ENCODE measurements at regions not wholly inside any gene's neighbourhood (a gene's known extent, or its start where the extent isn't known, plus 50 kb on each side); places are given as distances from the start of the nearest gene placed in this dataset.

DNA sequence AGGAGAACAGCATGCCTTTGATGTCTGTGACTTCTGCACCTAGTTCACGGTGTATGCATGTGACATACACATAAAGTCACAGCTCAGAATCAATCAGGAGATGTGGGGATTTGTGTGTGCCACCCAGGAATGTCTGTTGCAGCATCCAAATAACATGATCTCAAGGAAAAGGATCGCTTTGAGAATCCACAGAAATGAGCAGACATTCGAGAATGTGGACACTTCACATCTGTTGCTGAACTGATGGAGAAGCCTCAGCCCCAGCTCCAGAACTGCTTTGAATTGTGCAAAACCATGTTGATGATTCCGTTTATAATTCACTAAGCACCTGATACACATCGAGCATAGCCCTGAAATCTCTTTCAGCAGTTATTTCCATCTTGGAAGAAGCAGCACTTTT, 208.6 kb downstream of the CMPK2 start:
- H3K27ac Mint-ChIP-seq (ENCODE audit: unreplicated experiment), result no peak overlapping the region
- H3K36me3 Mint-ChIP-seq (ENCODE audit: low read depth, unreplicated experiment), result no peaks in the 10 kb centered on the region
- no peaks in the 10 kb centered on the region for H3K79me2 ChIP-seq (ENCODE audit: insufficient read depth, low read length)
- no peaks in the 10 kb centered on the region for H3K4me1 Mint-ChIP-seq (ENCODE audit: low read depth, unreplicated experiment)
- H3K36me3 ChIP-seq (ENCODE audit: insufficient read depth, low read length), result no peaks in the 10 kb centered on the region
- TF ChIP-seq CTCF (IDR thresholded peaks at IDR 0.05; ENCODE audit: insufficient read depth, low read depth, low read length) (no peak), EZH2 (IDR thresholded peaks at IDR 0.05; ENCODE audit: insufficient read depth, low read length) (no peak)
- H3K4me1 ChIP-seq (ENCODE audit: insufficient read depth, low read length), result no peaks in the 10 kb centered on the region
- H3K4me2 ChIP-seq (ENCODE audit: low read length), result no peak overlapping the region
- no peak overlapping the region for H3K27ac ChIP-seq (ENCODE audit: low read depth, low read length)
- H3K27me3 ChIP-seq (ENCODE audit: insufficient read depth, low read length), result no peaks in the 10 kb centered on the region
- H3K4me3 Mint-ChIP-seq (ENCODE audit: unreplicated experiment), result no peak overlapping the region
- DNase-seq (ENCODE audit: low read depth) (no peak), FAIRE-seq (no peak)
- no peaks in the 10 kb centered on the region for H3K9me3 Mint-ChIP-seq (ENCODE audit: unreplicated experiment)
- H2AFZ ChIP-seq (ENCODE audit: low read depth, low read length), result no peak overlapping the region
- H4K20me1 ChIP-seq (ENCODE audit: insufficient read depth, low read length), result no peaks in the 10 kb centered on the region
- no peaks in the 10 kb centered on the region for H3K9me3 ChIP-seq (ENCODE audit: insufficient read depth, low read depth, low read length)
- H3K4me3 ChIP-seq (ENCODE audit: insufficient read depth, low read depth, low read length), result no peak overlapping the region
- no peak overlapping the region for H3K9ac ChIP-seq (ENCODE audit: low read length)
- H3K27me3 Mint-ChIP-seq (ENCODE audit: low read depth, unreplicated experiment), result no peaks in the 10 kb centered on the region

- FAIRE-seq, result no peak
- Histone ChIP-seq H3K79me2 (ENCODE audit: insufficient read depth, low read length) (no peaks in the 10 kb centered on the region), H3K9me3 (ENCODE audit: insufficient read depth, low read depth, low read length) (no peaks in the 10 kb centered on the region), H3K4me1 (ENCODE audit: insufficient read depth, low read length) (no peaks in the 10 kb centered on the region), H3K36me3 (ENCODE audit: insufficient read depth, low read length) (no peaks in the 10 kb centered on the region), H3K9ac (ENCODE audit: low read length) (no peak overlapping the region), H3K4me3 (ENCODE audit: insufficient read depth, low read depth, low read length) (no peak overlapping the region), H3K27ac (ENCODE audit: low read depth, low read length) (no peak overlapping the region), H3K27me3 (ENCODE audit: insufficient read depth, low read length) (no peaks in the 10 kb centered on the region), H3K4me2 (ENCODE audit: low read length) (no peak overlapping the region), H4K20me1 (ENCODE audit: insufficient read depth, low read length) (no peaks in the 10 kb centered on the region), H2AFZ (ENCODE audit: low read depth, low read length) (no peak overlapping the region)
- Mint-ChIP-seq H3K36me3 (ENCODE audit: low read depth, unreplicated experiment) (no peaks in the 10 kb centered on the region), H3K4me1 (ENCODE audit: low read depth, unreplicated experiment) (no peaks in the 10 kb centered on the region), H3K27me3 (ENCODE audit: low read depth, unreplicated experiment) (no peaks in the 10 kb centered on the region), H3K9me3 (ENCODE audit: unreplicated experiment) (peaks cover 2% of the 10 kb centered on the region), H3K27ac (ENCODE audit: unreplicated experiment) (no peak overlapping the region), H3K4me3 (ENCODE audit: unreplicated experiment) (no peak overlapping the region)
- DNase-seq (ENCODE audit: low read depth), result no peak
- TF ChIP-seq CTCF (IDR thresholded peaks at IDR 0.05; ENCODE audit: insufficient read depth, low read depth, low read length) (no peak), EZH2 (IDR thresholded peaks at IDR 0.05; ENCODE audit: insufficient read depth, low read length) (no peak)
Observed at GRCh38 chr2:6657855-6658254, 207.9 kb downstream of the CMPK2 start.

- Mint-ChIP-seq H3K4me3 (ENCODE audit: unreplicated experiment) (no peak overlapping the region), H3K27me3 (ENCODE audit: low read depth, unreplicated experiment) (peaks cover 2% of the 10 kb centered on the region), H3K27ac (ENCODE audit: unreplicated experiment) (no peak overlapping the region), H3K36me3 (ENCODE audit: low read depth, unreplicated experiment) (no peaks in the 10 kb centered on the region), H3K4me1 (ENCODE audit: low read depth, unreplicated experiment) (no peaks in the 10 kb centered on the region), H3K9me3 (ENCODE audit: unreplicated experiment) (peaks cover 8% of the 10 kb centered on the region)
- no peaks in the 10 kb centered on the region for H3K9me3 ChIP-seq (ENCODE audit: insufficient read depth, low read depth, low read length)
- H3K4me2 ChIP-seq (ENCODE audit: low read length), result no peak overlapping the region
- no peaks in the 10 kb centered on the region for H3K27me3 ChIP-seq (ENCODE audit: insufficient read depth, low read length)
- no peaks in the 10 kb centered on the region for H3K4me1 ChIP-seq (ENCODE audit: insufficient read depth, low read length)
- no peak overlapping the region for H3K4me3 ChIP-seq (ENCODE audit: insufficient read depth, low read depth, low read length)
- H3K36me3 ChIP-seq (ENCODE audit: insufficient read depth, low read length), result no peaks in the 10 kb centered on the region
- no peak overlapping the region for H2AFZ ChIP-seq (ENCODE audit: low read depth, low read length)
- no peaks in the 10 kb centered on the region for H4K20me1 ChIP-seq (ENCODE audit: insufficient read depth, low read length)
- no peaks in the 10 kb centered on the region for H3K79me2 ChIP-seq (ENCODE audit: insufficient read depth, low read length)
- no peak overlapping the region for H3K9ac ChIP-seq (ENCODE audit: low read length)
- FAIRE-seq (no peak), DNase-seq (ENCODE audit: low read depth) (no peak)
- H3K27ac ChIP-seq (ENCODE audit: low read depth, low read length), result no peak overlapping the region
- TF ChIP-seq EZH2 (IDR thresholded peaks at IDR 0.05; ENCODE audit: insufficient read depth, low read length) (no peak), CTCF (IDR thresholded peaks at IDR 0.05; ENCODE audit: insufficient read depth, low read depth, low read length) (no peak)
Observed at GRCh38 chr2:6664332-6665061, 201.2 kb downstream of the CMPK2 start.
